GM19463 (cell line): ENCODE measurements at regions not wholly inside any gene's neighbourhood (a gene's known extent, or its start where the extent isn't known, plus 50 kb on each side); places are given as distances from the start of the nearest gene placed in this dataset.
A peak's percentile ranks its signal among the peaks of the same experiment; 100 is the strongest.

Experiments used
- ATAC-seq: cut with Tn5 transposase; IDR thresholded peaks from one replicate; pipeline ENCODE4 v1.9.1; 2021; ENCODE audit warnings: mild to moderate bottlenecking, moderate library complexity; ENCODE audit not compliant: unreplicated experiment

DNA sequence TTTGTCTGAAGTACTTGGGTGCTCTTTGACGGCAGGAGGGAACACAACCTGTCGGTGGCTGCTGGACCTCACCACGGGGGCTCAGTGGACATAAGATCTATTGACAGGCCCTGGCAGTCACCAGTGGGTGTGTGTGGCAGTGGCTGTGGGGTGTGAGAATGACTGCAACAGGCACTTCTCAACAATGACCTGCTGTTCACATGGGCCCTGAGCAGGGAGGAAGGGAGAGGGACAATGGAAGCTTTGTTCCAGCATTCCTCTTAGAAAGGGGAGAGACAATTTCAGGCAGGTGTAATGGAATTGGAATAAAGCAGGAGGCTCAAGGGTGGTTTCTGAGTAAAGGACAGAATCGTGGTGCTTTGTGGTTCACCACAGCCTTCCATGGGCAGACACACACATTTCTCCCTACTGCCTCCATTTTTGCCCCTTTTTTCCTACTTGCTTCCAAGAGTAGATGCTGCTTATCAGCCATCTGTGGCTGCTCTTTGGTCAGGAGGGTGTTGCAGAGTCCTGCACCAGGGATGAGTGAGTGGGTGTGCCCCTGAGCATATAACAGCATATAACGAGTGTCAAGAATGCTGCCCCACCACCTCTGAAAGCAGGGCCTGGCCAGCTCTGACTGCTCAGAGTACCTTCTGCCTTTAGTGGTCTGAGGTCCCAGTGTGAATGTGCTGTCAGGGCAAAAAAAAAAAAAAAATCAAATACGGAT lies 267.7 kb downstream of the RASSF9 start:
- no peak for ATAC-seq

DNA sequence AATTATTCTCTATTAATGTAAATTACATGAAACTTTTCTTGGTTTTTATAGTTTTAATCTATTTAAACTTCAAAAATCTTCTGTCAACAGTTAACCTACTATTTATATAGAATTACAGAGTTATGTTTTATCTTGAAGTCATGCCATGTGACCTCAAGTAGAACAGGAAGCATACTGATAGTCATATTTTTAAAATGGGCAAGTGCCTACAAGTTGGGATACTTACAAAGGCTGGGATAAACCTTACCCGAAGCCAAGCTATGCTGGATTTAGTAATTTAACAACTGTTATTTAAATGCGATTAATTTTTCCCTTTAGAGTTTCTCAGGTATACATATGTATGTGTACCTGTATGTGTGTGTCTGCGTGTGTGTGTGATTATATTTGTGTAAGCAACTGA lies 266.9 kb downstream of the RASSF9 start:
- no peak for ATAC-seq

GRCh38 chr12:85572956-85573355 lies 263.3 kb downstream of the RASSF9 start:
- ATAC-seq: no peak

DNA sequence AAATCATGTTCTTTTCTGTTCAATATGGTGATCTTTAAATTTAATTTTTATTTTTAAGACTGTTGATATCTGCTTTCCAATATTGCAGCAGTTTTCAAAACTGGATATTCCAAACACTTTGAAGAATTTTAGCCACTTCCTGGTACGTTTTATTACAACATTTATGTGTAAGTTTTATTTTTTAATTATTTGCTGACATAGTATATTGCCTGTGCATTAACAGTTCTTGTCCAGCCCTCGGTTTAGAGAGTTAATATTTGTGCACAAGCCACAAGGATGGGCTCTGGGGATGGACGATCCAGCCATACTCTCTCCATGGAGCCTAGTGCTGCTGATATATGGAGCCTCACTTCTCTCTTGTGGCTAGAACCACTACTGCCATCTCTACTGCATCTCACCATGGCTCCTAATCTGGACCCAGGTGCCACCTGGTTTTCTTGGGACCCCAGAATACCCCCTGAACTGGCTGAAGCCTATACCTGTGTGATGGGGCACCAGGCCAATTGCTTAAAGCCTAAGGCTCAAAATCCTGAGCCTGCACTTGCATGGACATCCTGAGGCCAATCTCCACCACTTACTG lies 262.5 kb downstream of the RASSF9 start:
- no peak for ATAC-seq

DNA sequence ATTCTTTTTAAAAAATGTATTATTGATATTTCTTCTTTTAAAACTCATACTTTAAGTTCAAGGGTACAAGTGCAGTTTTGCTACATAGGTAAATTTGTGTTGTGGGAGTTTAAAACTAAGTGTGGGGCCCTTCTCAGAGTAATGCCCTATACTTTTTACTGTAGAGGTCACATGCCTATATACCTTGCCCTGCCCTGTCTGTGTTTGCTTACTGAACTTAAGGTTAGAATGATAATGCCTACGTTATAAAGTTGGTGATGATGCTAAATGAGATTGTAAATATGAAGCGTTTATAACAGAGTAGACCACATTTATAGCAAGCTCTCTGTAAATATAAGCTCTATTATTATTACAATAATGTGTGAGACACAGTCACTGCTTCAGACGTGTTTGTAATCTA lies 261.9 kb downstream of the RASSF9 start:
- ATAC-seq: no peak

DNA sequence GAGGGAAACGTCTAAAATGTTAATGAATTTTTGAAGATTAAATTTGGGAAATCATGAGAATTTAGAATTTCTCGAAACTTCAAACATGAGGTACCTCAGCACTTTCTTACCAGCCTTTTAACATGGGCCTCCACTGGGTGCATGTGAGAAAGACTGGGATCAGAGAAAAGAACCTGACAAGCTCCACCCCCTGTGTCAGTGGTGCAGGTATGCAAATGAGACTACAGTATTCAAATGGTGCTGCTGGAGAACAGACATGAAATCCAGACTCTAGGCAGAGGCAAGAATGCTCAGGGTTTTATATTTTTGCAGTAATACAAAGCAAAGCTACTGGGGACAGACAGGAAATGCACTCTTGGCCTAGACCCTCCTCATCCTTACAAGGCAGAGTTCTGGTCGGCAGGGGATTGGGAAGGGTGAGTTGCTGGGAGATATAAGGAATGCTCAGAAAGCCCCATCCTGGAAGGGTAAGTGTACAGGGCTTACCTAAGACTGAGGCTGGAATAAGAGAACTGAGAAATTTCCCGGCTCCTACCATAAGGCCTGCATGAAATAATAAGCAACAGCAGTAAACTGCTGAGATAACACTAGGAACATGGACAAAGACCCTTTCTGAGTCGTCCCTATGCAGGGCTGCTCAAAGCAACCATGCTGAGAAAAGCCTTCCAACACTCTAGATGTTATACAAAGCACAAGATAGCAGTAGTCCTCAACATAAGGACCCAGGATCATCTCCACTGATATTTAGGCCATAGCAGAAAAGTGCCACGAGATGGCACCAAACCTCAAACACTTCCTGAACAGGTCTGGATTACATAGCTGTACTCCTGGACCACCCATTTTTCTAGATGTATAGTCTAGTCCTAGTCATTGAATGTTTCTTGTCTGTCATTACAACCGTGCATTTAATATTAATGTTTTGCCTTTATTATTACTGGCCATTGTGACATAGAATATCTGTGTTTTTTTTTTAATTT lies 260.8 kb downstream of the RASSF9 start:
- peak; percentile 97 for ATAC-seq

DNA sequence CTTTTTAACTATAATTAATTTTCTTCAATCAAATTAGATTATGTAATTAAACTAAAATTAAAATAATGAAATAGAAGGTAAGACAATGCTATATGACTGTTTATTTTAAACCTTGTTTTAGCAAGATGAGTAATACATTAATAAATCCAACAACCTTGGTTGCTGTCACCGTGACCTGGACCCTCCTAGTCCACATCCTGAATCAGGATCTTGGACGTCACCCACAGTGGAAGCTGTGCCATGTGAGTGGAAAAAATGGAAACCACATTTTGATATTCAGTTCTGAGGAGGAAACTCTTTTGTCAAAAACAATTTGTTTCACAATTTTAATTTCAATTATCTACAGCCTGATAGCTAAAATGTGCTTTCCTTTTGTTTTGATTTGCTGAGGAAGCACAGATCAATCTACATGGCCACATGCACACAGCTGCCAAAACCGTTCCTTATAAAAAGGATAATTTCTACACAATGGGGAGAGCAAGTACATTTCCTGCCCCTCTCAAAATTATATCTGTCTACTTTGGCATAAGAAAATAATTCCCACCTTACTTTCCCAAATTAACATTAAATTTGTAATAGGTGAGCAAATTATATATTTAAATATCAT lies 255.5 kb downstream of the RASSF9 start:
- ATAC-seq: no peak

- ATAC-seq: no peak
Measured at GRCh38 chr12:85587158-85587557, 249.1 kb downstream of the RASSF9 start.

DNA sequence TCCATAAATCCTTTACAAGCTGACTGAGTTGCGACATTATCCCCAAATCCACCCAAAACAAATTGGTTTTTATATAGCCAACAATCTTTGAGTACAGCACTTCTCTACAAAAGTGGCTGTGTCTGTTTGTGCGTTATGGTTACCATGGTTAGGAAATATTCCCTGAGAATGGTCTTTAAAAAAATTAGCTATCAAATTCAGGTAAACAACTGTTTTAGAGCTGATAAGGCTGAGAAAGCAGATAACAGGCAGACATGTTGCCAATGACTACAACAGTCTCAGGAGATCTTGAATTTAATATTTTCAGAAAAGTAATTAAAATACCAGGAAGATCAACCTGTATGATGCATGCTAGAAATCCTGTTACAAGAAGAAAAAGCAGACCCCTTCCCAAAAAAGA lies 248.0 kb downstream of the RASSF9 start:
- ATAC-seq: no peak

DNA sequence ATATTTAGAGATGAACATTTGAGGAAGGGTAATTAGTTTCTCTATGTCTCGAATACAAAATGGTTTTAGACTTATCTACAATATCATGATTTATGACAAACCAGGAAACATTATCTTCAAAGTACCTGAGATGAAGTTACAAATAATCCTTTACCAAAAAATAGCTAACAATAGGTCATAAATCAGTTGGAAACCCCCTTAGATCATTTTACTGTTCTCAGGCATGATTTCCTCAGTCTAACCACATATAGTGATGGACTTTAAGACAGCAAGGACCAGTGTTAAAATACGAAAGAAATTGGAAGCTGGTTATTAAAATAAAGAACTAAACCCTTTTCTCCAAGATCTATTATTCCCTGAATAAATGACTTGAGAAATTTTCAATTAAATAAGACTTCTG lies 235.4 kb downstream of the RASSF9 start:
- no peak for ATAC-seq

- no peak for ATAC-seq
Measured at GRCh38 chr12:85603556-85603955, 232.7 kb downstream of the RASSF9 start.

DNA sequence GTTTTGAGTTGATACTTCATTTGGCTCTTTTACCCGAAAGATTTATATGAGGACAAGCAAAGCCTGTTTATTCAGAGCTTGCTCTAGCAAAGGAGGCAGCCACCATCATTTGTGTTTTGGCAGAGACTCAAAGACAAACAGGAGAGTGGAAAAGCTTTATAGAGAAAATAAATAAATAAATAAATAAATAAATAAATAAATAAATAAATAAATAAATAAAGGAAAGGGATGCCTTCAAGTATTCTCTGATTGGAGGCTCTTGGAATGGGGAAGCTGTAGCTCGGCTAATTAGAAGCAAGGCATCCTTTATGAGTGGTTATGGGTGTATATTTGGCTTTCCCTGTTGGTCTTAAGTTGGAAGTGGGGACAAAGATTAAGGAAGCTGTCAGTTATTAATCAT lies 229.8 kb downstream of the RASSF9 start:
- no peak for ATAC-seq

DNA sequence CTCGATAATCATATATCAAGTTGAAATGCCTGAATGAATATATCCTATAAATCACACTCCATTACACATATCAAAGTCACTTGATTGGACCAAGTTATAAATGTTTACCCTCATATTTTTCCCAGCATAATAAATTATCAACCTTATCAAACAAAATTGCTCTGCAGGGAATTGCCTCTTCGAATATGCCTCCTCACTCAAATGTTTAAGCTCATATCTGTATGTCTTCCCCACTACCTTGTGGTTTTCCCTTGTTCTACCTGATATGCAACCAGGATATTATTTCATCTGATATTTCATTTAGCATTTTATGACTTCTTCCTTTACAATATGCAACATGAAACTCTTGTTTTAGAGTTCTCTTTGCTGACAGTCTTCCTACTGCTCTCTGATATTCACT lies 226.4 kb downstream of the RASSF9 start:
- no peak for ATAC-seq

DNA sequence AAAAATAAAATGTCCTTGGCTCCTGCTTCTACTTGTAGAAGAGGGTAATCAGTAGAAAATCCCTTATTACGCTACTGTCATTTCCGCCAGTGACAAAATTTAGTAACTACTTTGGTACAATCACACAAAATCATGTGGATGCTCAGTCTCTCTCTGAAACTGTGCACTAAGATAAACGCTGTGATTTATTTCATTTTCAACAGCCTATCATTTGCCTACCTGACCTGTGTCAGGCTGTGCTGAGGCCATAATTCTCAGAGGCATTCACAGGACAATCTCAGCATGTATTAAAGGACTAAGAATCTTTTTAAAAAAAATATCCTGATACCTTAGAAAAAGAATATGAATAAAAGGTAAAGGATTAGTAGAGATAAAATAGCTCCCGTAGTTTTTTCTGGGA lies 226.0 kb downstream of the RASSF9 start:
- ATAC-seq: no peak

DNA sequence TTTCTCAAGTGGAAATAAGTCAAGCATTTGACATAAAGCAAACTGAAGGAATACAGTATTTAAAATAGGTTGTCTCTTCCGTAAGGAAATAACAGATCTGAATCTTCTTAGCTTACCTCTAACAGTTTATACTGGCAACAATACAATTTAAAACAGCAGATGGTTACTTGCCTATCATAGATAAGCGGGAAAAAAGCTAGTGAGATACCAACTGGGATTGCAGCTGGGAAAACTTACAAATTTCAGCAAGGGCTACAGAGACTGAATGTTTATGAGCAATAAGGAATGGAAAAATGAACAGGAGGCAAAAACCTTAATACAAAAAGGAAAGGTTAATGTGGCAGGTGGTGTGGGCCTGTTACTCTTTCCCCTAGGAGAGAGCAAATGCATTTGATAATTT lies 220.0 kb downstream of the RASSF9 start:
- ATAC-seq: no peak

GRCh38 chr12:85617307-85618091 lies 218.7 kb downstream of the RASSF9 start:
- no peak for ATAC-seq

DNA sequence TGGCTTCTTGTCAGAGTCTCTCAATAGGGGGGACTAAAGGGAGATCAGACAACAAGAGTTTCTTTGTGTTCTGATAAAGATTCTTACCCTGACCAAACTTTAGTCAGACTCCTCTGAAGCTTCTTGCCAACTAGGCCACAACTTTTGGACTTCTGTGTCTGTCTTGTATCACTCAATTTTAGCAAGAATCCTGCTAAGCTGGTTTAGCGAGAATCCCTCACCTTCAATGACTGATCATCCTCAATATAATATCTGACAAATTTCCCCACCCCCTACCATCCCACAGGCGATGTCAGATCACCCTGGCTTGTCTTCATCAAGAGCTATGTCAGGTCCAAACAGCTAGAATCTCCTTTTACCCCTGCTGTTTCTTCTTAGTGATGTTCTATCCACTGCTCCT lies 215.2 kb downstream of the RASSF9 start:
- no peak for ATAC-seq

DNA sequence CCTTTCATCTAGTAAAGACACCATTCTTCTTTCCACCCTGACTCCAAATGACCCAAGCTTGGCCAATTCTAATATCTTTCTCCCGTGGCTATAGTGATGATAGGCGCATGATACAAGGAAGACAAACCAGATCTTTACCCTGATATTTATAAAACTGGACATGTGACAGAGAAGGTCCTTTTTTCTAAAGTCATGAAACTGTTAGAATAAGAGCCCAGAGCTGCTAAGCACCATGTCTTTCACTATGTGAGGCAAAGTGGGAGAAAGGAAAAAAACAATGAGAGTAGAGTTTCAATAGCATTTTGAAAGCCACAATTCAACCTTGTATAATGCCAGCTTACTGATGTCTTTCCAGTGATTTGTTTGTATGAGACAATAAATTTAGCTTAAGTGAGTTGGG lies 212.4 kb downstream of the RASSF9 start:
- no peak for ATAC-seq

GRCh38 chr12:85625467-85625866 lies 210.7 kb downstream of the RASSF9 start:
- no peak for ATAC-seq

DNA sequence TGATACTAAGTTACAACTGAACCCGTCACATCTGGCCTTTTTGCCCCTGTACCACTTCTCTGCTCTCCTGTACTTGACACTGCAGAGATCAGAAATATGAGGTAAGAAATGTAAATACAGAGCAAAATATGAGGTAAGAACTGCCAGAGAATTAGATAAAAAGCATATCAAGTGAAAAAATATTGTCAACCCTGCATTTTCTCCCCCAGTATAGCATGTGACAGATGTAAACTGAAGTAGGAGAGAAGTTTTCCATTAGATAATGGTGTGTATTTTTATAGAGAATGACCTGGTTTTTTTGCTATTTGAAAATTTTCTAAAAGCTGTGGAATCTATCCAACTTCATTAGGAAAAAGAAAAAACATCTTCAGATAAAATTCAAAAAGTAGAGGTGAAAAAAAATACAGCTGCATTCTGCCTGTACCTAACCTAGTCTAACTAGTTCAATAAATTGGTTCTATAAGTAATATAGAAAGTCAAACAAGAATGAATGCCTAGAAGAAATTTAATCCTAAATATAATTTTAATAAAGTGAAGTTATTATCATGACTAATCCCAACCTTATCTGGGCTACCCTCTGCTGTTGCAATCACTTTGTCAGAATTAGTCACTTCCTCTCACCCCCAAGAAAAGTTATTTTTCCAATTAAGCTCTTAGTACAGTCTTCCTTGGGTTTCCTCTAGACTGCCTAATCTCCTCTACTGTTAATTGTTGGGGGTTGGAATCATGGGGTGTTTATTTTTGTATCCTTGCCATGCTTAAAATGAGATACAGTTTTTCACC lies 210.0 kb downstream of the RASSF9 start:
- ATAC-seq: no peak
